ENCODE measurements at regions not wholly inside any gene's neighbourhood (a gene's known extent, or its start where the extent isn't known, plus 50 kb on each side); places are given as distances from the start of the nearest gene placed in this dataset.

- DNase-seq (ENCODE audit: extremely low spot score) = no peak
- TF ChIP-seq FOXM1 (IDR thresholded peaks at IDR 0.05; ENCODE audit: borderline replicate concordance) (no peak), ZNF384 (IDR thresholded peaks at IDR 0.05) (no peak), NFRKB (IDR thresholded peaks at IDR 0.05) (no peak), ARNT (IDR thresholded peaks at IDR 0.05) (no peak), HDGF (IDR thresholded peaks at IDR 0.05; ENCODE audit: borderline replicate concordance) (no peak)
- POLR2A ChIA-PET = no interaction called here
- CTCF ChIA-PET = no interaction called here
These were observed 1630.8 kb upstream of the TENM4 start for GRCh38 chr11:81071606-81072005.

- TF ChIP-seq TARDBP (IDR thresholded peaks at IDR 0.05) = no peak
- TF ChIP-seq BHLHE40 (IDR thresholded peaks at IDR 0.05; ENCODE audit: borderline replicate concordance) = no peak
- no peak for TF ChIP-seq LEF1 (IDR thresholded peaks at IDR 0.05; ENCODE audit: borderline replicate concordance)
- no peak for TF ChIP-seq SUZ12 (IDR thresholded peaks at IDR 0.05)
- TF ChIP-seq ELF4 (IDR thresholded peaks at IDR 0.05) = no peak
- TF ChIP-seq CTBP1 (IDR thresholded peaks at IDR 0.05; ENCODE audit: borderline replicate concordance) = no peak
- CTCF ChIA-PET = no interaction called here
- POLR2A ChIA-PET = no interaction called here
- DNase-seq (ENCODE audit: extremely low spot score) = no peak
These were observed 1630.1 kb upstream of the TENM4 start for GRCh38 chr11:81070948-81071347.

- DNase-seq (ENCODE audit: extremely low spot score) = no peak
- CTCF ChIA-PET = no interaction called here
- POLR2A ChIA-PET = no interaction called here
These were observed 1618.5 kb upstream of the TENM4 start for GRCh38 chr11:81059356-81059755.

GRCh38 chr11:81052344-81053158 lies 1611.7 kb upstream of the TENM4 start:
- no peak for DNase-seq (ENCODE audit: extremely low spot score)
- ChIA-PET POLR2A (no interaction called here), CTCF (no interaction called here)
- TF ChIP-seq FOXK2 (IDR thresholded peaks at IDR 0.05) (no peak), PKNOX1 (IDR thresholded peaks at IDR 0.05) (no peak), SUZ12 (IDR thresholded peaks at IDR 0.05) (no peak), BHLHE40 (IDR thresholded peaks at IDR 0.05; ENCODE audit: borderline replicate concordance) (no peak), NFRKB (IDR thresholded peaks at IDR 0.05) (no peak)

More at GRCh38 chr11:81059356-81059755, 1618.5 kb upstream of the TENM4 start:
- TF ChIP-seq NFRKB (IDR thresholded peaks at IDR 0.05) (no peak), ELF4 (IDR thresholded peaks at IDR 0.05) (no peak), HDGF (IDR thresholded peaks at IDR 0.05; ENCODE audit: borderline replicate concordance) (no peak), LEF1 (IDR thresholded peaks at IDR 0.05; ENCODE audit: borderline replicate concordance) (no peak), SUZ12 (IDR thresholded peaks at IDR 0.05) (no peak), FOXM1 (IDR thresholded peaks at IDR 0.05; ENCODE audit: borderline replicate concordance) (no peak), FOXA1 (IDR thresholded peaks at IDR 0.05) (no peak), PKNOX1 (IDR thresholded peaks at IDR 0.05) (no peak), FOXK2 (IDR thresholded peaks at IDR 0.05) (no peak), CTBP1 (IDR thresholded peaks at IDR 0.05; ENCODE audit: borderline replicate concordance) (no peak), ARNT (IDR thresholded peaks at IDR 0.05) (no peak), TARDBP (IDR thresholded peaks at IDR 0.05) (no peak), ZNF384 (IDR thresholded peaks at IDR 0.05) (no peak), SP1 (IDR thresholded peaks at IDR 0.05) (no peak), L3MBTL2 (conservative IDR thresholded peaks at IDR 0.05) (no peak), BHLHE40 (IDR thresholded peaks at IDR 0.05; ENCODE audit: borderline replicate concordance) (no peak)

GRCh38 chr11:81039916-81040524 lies 1599.2 kb upstream of the TENM4 start:
- no peak for TF ChIP-seq SP1 (IDR thresholded peaks at IDR 0.05)
- TF ChIP-seq SUZ12 (IDR thresholded peaks at IDR 0.05) = no peak
- no peak for TF ChIP-seq FOXM1 (IDR thresholded peaks at IDR 0.05; ENCODE audit: borderline replicate concordance)
- no peak for TF ChIP-seq TARDBP (IDR thresholded peaks at IDR 0.05)
- TF ChIP-seq PKNOX1 (IDR thresholded peaks at IDR 0.05) = no peak
- no peak for TF ChIP-seq FOXK2 (IDR thresholded peaks at IDR 0.05)
- TF ChIP-seq ARNT (IDR thresholded peaks at IDR 0.05) = no peak
- TF ChIP-seq ELF4 (IDR thresholded peaks at IDR 0.05) = no peak
- ChIA-PET POLR2A (no interaction called here), CTCF (interaction anchor here (0.7 kb wide), 1 partner anchor 11 kb away, joined by 3 read pairs; no protein-coding TSS in a partner anchor)
- DNase-seq (ENCODE audit: extremely low spot score) = no peak

- DNase-seq (ENCODE audit: extremely low spot score) = no peak
- CTCF ChIA-PET = no interaction called here
- TF ChIP-seq ARNT (IDR thresholded peaks at IDR 0.05) (no peak), FOXM1 (IDR thresholded peaks at IDR 0.05; ENCODE audit: borderline replicate concordance) (no peak), CTBP1 (IDR thresholded peaks at IDR 0.05; ENCODE audit: borderline replicate concordance) (no peak), ELF4 (IDR thresholded peaks at IDR 0.05) (no peak), HDGF (IDR thresholded peaks at IDR 0.05; ENCODE audit: borderline replicate concordance) (no peak), FOXA1 (IDR thresholded peaks at IDR 0.05) (no peak), L3MBTL2 (conservative IDR thresholded peaks at IDR 0.05) (no peak), SP1 (IDR thresholded peaks at IDR 0.05) (no peak), NFRKB (IDR thresholded peaks at IDR 0.05) (no peak)
- POLR2A ChIA-PET = no interaction called here
These were observed 1595.5 kb upstream of the TENM4 start for GRCh38 chr11:81036168-81036870.
